Body of pancreas (tissue), 4 donors: ENCODE measurements at regions not wholly inside any gene's neighbourhood (a gene's known extent, or its start where the extent isn't known, plus 50 kb on each side); places are given as distances from the start of the nearest gene placed in this dataset.

ENCODE experiments used
- ATAC-seq: fragments of 150-250 bp; one replicate; pipeline ENCODE4 v1.9.1; 2016
- DNase-seq, 4 donors: peaks; one replicate each; pipeline ENCODE4 v3.0.0-alpha.2; 2019
- H3K27ac ChIP-seq, 4 donors: fragments of 200-600 bp; sonication (generic); 1 replicate in 3 of 4; 2 replicates in 1 of 4; pipeline versions ENCODE4 v1.5.1 to v1.6.1; 2016 to 2019; ENCODE audit warnings: mild to moderate bottlenecking in 1 of 4, mixed read lengths in 1 of 4, moderate library complexity in 1 of 4
- H3K27me3 ChIP-seq, 2 donors: fragments of 200-600 bp; sonication (generic); one replicate each; pipeline ENCODE4 v1.6.0; 2016; ENCODE audit warnings: mild to moderate bottlenecking in 1 of 2
- H3K36me3 ChIP-seq, 2 donors: fragments of 200-600 bp; sonication (generic); replicated peaks in 1 of 2; 2 replicates each; pipeline ENCODE4 v1.5.1; 2016; ENCODE audit warnings: low read depth in 2 of 2; ENCODE audit not compliant: insufficient read depth in 1 of 2
- H3K4me1 ChIP-seq: fragments of 200-600 bp; sonication (generic); one replicate; pipeline ENCODE4 v1.6.0; 2016
- H3K4me3 ChIP-seq, 2 donors: fragments of 200-600 bp; sonication (generic); 1 replicate in 1 of 2; 2 replicates in 1 of 2; pipeline ENCODE4 v1.5.1; 2016 to 2019
- H3K9me3 ChIP-seq, 3 donors: fragments of 200-600 bp; sonication (generic); 1 replicate in 2 of 3; 2 replicates in 1 of 3; pipeline ENCODE4 v1.5.1; 2016
- CTCF ChIP-seq, 7 experiments: fragments of 450-650 bp in 4 of 7; fragments of 200-600 bp in 3 of 7; sonication (generic) in 3 of 7; IDR thresholded peaks; one replicate each; pipeline ENCODE4 v1.5.1; 2016 to 2019; ENCODE audit warnings: antibody characterized with exemption in 7 of 7
- POLR2A ChIP-seq, 3 donors: fragments of 450-650 bp; IDR thresholded peaks; one replicate each; pipeline ENCODE4 v1.6.1; 2016; ENCODE audit warnings: antibody characterized with exemption in 3 of 3, mild to moderate bottlenecking in 2 of 3
- WGBS, 2 donors: methylation state at CpG; one replicate each; pipeline ENCODE4 v1.1.5; 2017; 5-methylcytosine and 5-hydroxymethylcytosine counted together
- intact Hi-C: fragments of 100-400 bp; cut with DNase I; formaldehyde crosslinking; loops from one replicate; pipeline ENCODE4 v1.15.1; 2023

- H3K27ac ChIP-seq: no peak overlapping the region
Measured at GRCh38 chr3:188082031-188082430, 71.9 kb upstream of the LPP start.

GRCh38 chr3:188082450-188082849, 71.5 kb upstream of the LPP start:
- 71 to 88% methylated on average over 1 of the region's 1 CpG for WGBS, 2 donors
- no peaks in the 10 kb centered on the region for H3K4me1 ChIP-seq
- no peak overlapping the region for H3K4me3 ChIP-seq
- ATAC-seq: no peak
- H3K36me3 ChIP-seq: no peaks in the 10 kb centered on the region
- TF ChIP-seq POLR2A (IDR thresholded peaks at IDR 0.05): no peak
- no peak for TF ChIP-seq CTCF (IDR thresholded peaks at IDR 0.05)
- H3K27ac ChIP-seq: no peak overlapping the region
- DNase-seq: no peak
- intact Hi-C loops: no loop called here
- no peaks in the 10 kb centered on the region for H3K9me3 ChIP-seq
- no peaks in the 10 kb centered on the region for H3K27me3 ChIP-seq

More at GRCh38 chr3:188082031-188082430, 71.9 kb upstream of the LPP start:
- TF ChIP-seq POLR2A (IDR thresholded peaks at IDR 0.05) (no peak), CTCF (IDR thresholded peaks at IDR 0.05) (no peak)
- ATAC-seq (peak; percentile 54), DNase-seq (peak in 1 of 4 donors; percentile 13)
- WGBS, 2 donors: 46 to 78% methylated on average over 2 of the region's 2 CpGs
- no peaks in the 10 kb centered on the region for H3K4me1 ChIP-seq
- no peak overlapping the region for H3K4me3 ChIP-seq
- H3K27me3 ChIP-seq: no peaks in the 10 kb centered on the region
- no peaks in the 10 kb centered on the region for H3K36me3 ChIP-seq
- no peaks in the 10 kb centered on the region for H3K9me3 ChIP-seq
- intact Hi-C loops: no loop called here

GRCh38 chr3:188083011-188083410, 70.9 kb upstream of the LPP start:
- no peak for TF ChIP-seq CTCF (IDR thresholded peaks at IDR 0.05)
- no peak for TF ChIP-seq POLR2A (IDR thresholded peaks at IDR 0.05)
- Histone ChIP-seq H3K27me3 (no peaks in the 10 kb centered on the region), H3K4me1 (no peaks in the 10 kb centered on the region), H3K27ac (no peak overlapping the region), H3K9me3 (no peaks in the 10 kb centered on the region), H3K36me3 (no peaks in the 10 kb centered on the region), H3K4me3 (no peak overlapping the region)
- 96 to 100% methylated on average over 1 of the region's 1 CpG for WGBS, 2 donors
- DNase-seq (no peak), ATAC-seq (no peak)
- intact Hi-C loops: no loop called here

- Histone ChIP-seq H3K27me3 (no peaks in the 10 kb centered on the region), H3K36me3 (no peaks in the 10 kb centered on the region), H3K4me3 (no peak overlapping the region), H3K9me3 (no peaks in the 10 kb centered on the region), H3K4me1 (no peaks in the 10 kb centered on the region), H3K27ac (no peak overlapping the region)
- TF ChIP-seq CTCF (IDR thresholded peaks at IDR 0.05) (no peak), POLR2A (IDR thresholded peaks at IDR 0.05) (no peak)
- intact Hi-C loops: no loop called here
- ATAC-seq (no peak), DNase-seq (no peak)
- 84 to 96% methylated on average over 8 of the region's 8 CpGs for WGBS, 2 donors
Measured at GRCh38 chr3:188084752-188085583, 69.0 kb upstream of the LPP start.
